HepG2 (cell line): ENCODE measurements at regions not wholly inside any gene's neighbourhood (a gene's known extent, or its start where the extent isn't known, plus 50 kb on each side); places are given as distances from the start of the nearest gene placed in this dataset.

Source experiments
- ATAC-seq: fragments of 200-7000 bp; cut with Tn5 transposase; 3 replicates; pipeline ENCODE4 v1.9.1; 2020; ENCODE audit warnings: mild to moderate bottlenecking, moderate library complexity
- BruUV-seq: library from RNA; stranded (reverse); fragments of 400-500 nt; replicated peaks from 2 replicates; lab custom pipeline; 2021; lab: Mats Ljungman, UMichigan
- CTCF ChIA-PET: fragments of 300-600 bp; formaldehyde crosslinking; extraction: SDS; loops from one replicate; lab custom pipeline; 2021; ENCODE audit warnings: low total read pairs, inconsistent platforms, low intra/inter-chr PET ratio; lab: Yijun Ruan, JAX
- POLR2A ChIA-PET: fragments of 350-600 bp; sonication (Branson Sonifier 250); formaldehyde crosslinking; loops from one replicate; lab custom pipeline; 2020; ENCODE audit warnings: antibody characterized with exemption, inconsistent platforms; lab: Yijun Ruan, JAX
- DNase-seq: peaks from one replicate; pipeline ENCODE4 v3.0.0-alpha.2; 2015; ENCODE audit warnings: low spot score
- FAIRE-seq: peaks from 3 replicates; lab custom pipeline; 2011; peaks lifted over from hg19 to GRCh38; lab: Jason Lieb, UNC
- H2AFZ ChIP-seq: one replicate; pipeline ENCODE4 v1.6.1; 2011; ENCODE audit warnings: low read length, inconsistent platforms
- H3K27ac ChIP-seq: fragments of 300-600 bp; 3 replicates; pipeline ENCODE4 v1.8.0; 2011; ENCODE audit warnings: mixed run types, mild to moderate bottlenecking, mixed read lengths, low read length, inconsistent platforms; ENCODE audit not compliant: insufficient read depth; ENCODE audit errors: extremely low read length
- H3K27me3 ChIP-seq, 2 experiments: fragments of 200-600 bp in 1 of 2; 2 replicates in 1 of 2; 3 replicates in 1 of 2; pipeline versions ENCODE4 v1.6.0 to v1.8.0; 2011; ENCODE audit warnings: low read length in 2 of 2, mild to moderate bottlenecking in 2 of 2, moderate library complexity in 2 of 2, inconsistent platforms in 1 of 2; ENCODE audit not compliant: insufficient read depth in 2 of 2, control insufficient read depth in 1 of 2
- H3K36me3 ChIP-seq, 2 experiments: fragments of 200-600 bp in 1 of 2; replicated peaks in 1 of 2; 2 replicates in 1 of 2; 3 replicates in 1 of 2; pipeline versions ENCODE4 v1.5.1 to v1.8.0; 2011; ENCODE audit warnings: low read length in 2 of 2, inconsistent platforms in 1 of 2; ENCODE audit not compliant: insufficient read depth in 2 of 2, control insufficient read depth in 1 of 2
- H3K4me1 ChIP-seq: 2 replicates; pipeline ENCODE4 v1.5.1; 2012; ENCODE audit warnings: low read length, inconsistent platforms; ENCODE audit not compliant: insufficient read depth
- H3K4me2 ChIP-seq: 2 replicates; pipeline ENCODE4 v1.6.0; 2011; ENCODE audit warnings: low read depth, low read length, inconsistent platforms
- H3K4me3 ChIP-seq, 3 experiments: fragments of 200-600 bp in 1 of 3; sonication (generic), shearing (Covaris generic) in 1 of 3; replicated peaks in 1 of 3; 2 replicates each; pipeline ENCODE4 v1.5.1; 2011 to 2016; ENCODE audit warnings: low read length in 3 of 3, inconsistent platforms in 2 of 3, low read depth in 2 of 3, mild to moderate bottlenecking in 2 of 3, control low read depth in 1 of 3, mixed read lengths in 1 of 3; ENCODE audit not compliant: insufficient read depth in 1 of 3
- H3K79me2 ChIP-seq: one replicate; pipeline ENCODE4 v1.6.1; 2011; ENCODE audit warnings: low read length, inconsistent platforms; ENCODE audit not compliant: insufficient read depth
- H3K9ac ChIP-seq: 2 replicates; pipeline ENCODE4 v1.6.0; 2011; ENCODE audit warnings: mild to moderate bottlenecking, low read depth, low read length, inconsistent platforms; ENCODE audit not compliant: insufficient read depth
- H3K9me3 ChIP-seq: 2 replicates; pipeline ENCODE4 v1.5.1; 2012; ENCODE audit warnings: mild to moderate bottlenecking, low read length
- H4K20me1 ChIP-seq: 2 replicates; pipeline ENCODE4 v1.6.0; 2011; ENCODE audit warnings: inconsistent platforms, mild to moderate bottlenecking, low read length, moderate library complexity; ENCODE audit not compliant: insufficient read depth
- CCAR2 ChIP-seq: fragments of 200-400 bp; formaldehyde crosslinking; optimal IDR thresholded peaks from 2 replicates; pipeline ENCODE3; 2018; ENCODE audit warnings: low read depth, mild to moderate bottlenecking, low read length, moderate library complexity
- CREB1 ChIP-seq, 2 experiments: fragments of 450-650 bp in 1 of 2; IDR thresholded peaks; 2 replicates each; pipeline ENCODE4 v1.6.1; 2016 to 2017; ENCODE audit warnings: control low read depth in 1 of 2, mild to moderate bottlenecking in 1 of 2, missing compliant biosample characterization in 1 of 2, missing genetic modification characterization in 1 of 2
- MED13 ChIP-seq: sonication (generic); formaldehyde crosslinking; IDR thresholded peaks from 2 replicates; pipeline ENCODE4 v1.5.0; 2020; ENCODE audit warnings: missing genetic modification reagents
- NFE2 ChIP-seq: sonication (generic); formaldehyde crosslinking; IDR thresholded peaks from 2 replicates; pipeline ENCODE4 v1.4.0; 2020; ENCODE audit warnings: missing genetic modification reagents
- NFE2L2 ChIP-seq: fragments of 150-350 bp; IDR thresholded peaks from 2 replicates; pipeline ENCODE4 v1.6.1; 2014; ENCODE audit warnings: low read length
- REXO4 ChIP-seq: sonication (generic); formaldehyde crosslinking; IDR thresholded peaks from 2 replicates; pipeline ENCODE4 v1.8.0; 2022; ENCODE audit warnings: missing genetic modification reagents, mild to moderate bottlenecking, borderline replicate concordance
- SMAD1 ChIP-seq: sonication (generic); formaldehyde crosslinking; IDR thresholded peaks from 2 replicates; pipeline ENCODE4 v1.4.0; 2020; ENCODE audit warnings: missing genetic modification reagents, low read depth, mild to moderate bottlenecking, borderline replicate concordance
- SP5 ChIP-seq: IDR thresholded peaks from 2 replicates; pipeline ENCODE4 v1.6.1; 2016; ENCODE audit warnings: low read depth, borderline replicate concordance
- SSRP1 ChIP-seq: IDR thresholded peaks from 2 replicates; pipeline ENCODE4 v1.6.1; 2016; ENCODE audit warnings: control low read depth
- ZNF280B ChIP-seq: sonication (generic); formaldehyde crosslinking; IDR thresholded peaks from 2 replicates; pipeline ENCODE4 v1.5.0; 2020; ENCODE audit warnings: missing genetic modification reagents, mild to moderate bottlenecking, borderline replicate concordance
- ZNF670 ChIP-seq: sonication (generic); formaldehyde crosslinking; IDR thresholded peaks from 2 replicates; pipeline ENCODE4 v1.8.0; 2022; ENCODE audit warnings: mild to moderate bottlenecking, missing genetic modification reagents, borderline replicate concordance
- whole genome bisulfite sequencing: methylation state at CpG from one replicate; pipeline ENCODE4 v1.1.6; 2017; ENCODE audit warnings: low lambda C conversion rate; 5-methylcytosine and 5-hydroxymethylcytosine counted together
- in situ Hi-C: cut with HindIII; loops from 2 replicates; pipeline ENCODE4 v1.10.0; 2017; ENCODE audit warnings: low pct_unique_long_range_greater_than_20kb; ENCODE audit not compliant: extremely low pct_ligation_motif_present
- intact Hi-C: fragments of 100-400 bp; cut with micrococcal nuclease; formaldehyde crosslinking; loops from one replicate; pipeline ENCODE4 v1.10.0; 2022; ENCODE audit not compliant: unreplicated experiment

GRCh38 chr12:115636546-115636945 lies 640.9 kb downstream of the MED13L start:
- Histone ChIP-seq H3K4me3 (no peak overlapping the region), H2AFZ (no peak overlapping the region), H3K9me3 (no peaks in the 10 kb centered on the region), H3K36me3 (no peaks in the 10 kb centered on the region), H3K4me1 (peaks cover 5% of the 10 kb centered on the region), H3K4me2 (no peak overlapping the region), H3K27me3 (peaks cover 0 to 4% of the 10 kb centered on the region in 2 experiments; a peak in 1 of 5 replicates), H3K9ac (no peak overlapping the region), H3K27ac (no peak overlapping the region), H4K20me1 (no peaks in the 10 kb centered on the region), H3K79me2 (no peaks in the 10 kb centered on the region)
- 14% methylated on average over 9 of the region's 9 CpGs for WGBS
- in situ Hi-C loops (loop anchor here (10.0 kb wide), 1 partner anchor 972 kb away; no protein-coding TSS in a partner anchor), intact Hi-C loops (no loop called here)
- ChIA-PET CTCF (no interaction called here), POLR2A (no interaction called here)
- DNase-seq (no peak), FAIRE-seq (no peak), ATAC-seq (no peak)
- BruUV-seq, result no TSS peak
- TF ChIP-seq SSRP1 (no peak), NFE2 (CRISPR knock-in tag) (no peak), ZNF280B (no peak), CCAR2 (no peak), REXO4 (CRISPR knock-in tag) (no peak), ZNF670 (no peak), NFE2L2 (no peak), CREB1 (IDR thresholded peaks at IDR 0.05) (no peak), CREB1 (CRISPR knock-in tag; IDR thresholded peaks at IDR 0.05) (no peak), MED13 (no peak), SP5 (no peak), SMAD1 (CRISPR knock-in tag) (no peak)
